ENCODE measurements at regions not wholly inside any gene's neighbourhood (a gene's known extent, or its start where the extent isn't known, plus 50 kb on each side); places are given as distances from the start of the nearest gene placed in this dataset.
"Not testable (repeated sequence)": the region's sequence is repeated elsewhere in the genome, so short reads cannot be mapped to it uniquely, and the experiment has no call there.

DNA sequence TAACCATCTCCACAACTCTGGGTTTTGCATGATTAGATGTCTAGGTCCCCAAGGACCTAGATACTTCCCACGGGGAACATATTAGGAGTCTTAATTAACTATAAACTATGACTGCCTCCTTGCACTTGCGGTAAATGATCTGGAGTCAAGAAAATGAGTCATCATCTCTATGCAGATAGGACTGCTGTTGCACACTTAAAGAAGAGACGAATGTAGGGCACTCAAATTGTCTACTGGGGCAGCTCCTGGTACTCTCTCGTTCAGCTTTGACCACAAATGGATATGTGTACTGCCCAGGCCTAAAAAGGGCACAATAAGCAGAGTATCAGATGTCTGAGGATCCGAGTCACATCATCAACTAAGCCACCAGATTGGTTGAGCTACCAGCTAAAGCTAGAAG is 1783.4 kb upstream of the AGA start:
- DNase-seq = no peak

DNA sequence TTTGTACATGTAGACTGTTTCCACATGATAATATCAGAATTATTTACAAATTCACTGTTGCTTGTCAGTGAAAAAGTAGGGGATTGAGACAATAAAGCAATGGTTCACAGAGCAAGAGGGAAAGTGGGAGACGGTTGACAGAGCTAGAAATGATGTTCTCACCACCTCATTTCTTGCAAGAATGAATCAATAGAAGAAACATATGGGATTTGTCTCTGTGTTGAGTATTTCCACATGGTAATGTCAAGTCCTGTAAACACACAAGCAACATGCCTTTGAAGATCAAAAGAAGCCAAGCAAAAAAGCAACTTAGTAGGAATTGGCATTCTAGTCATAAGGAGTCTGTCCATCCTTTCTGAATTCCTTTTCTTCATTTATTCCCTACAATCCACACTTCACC is 1806.6 kb upstream of the AGA start:
- DNase-seq = no peak

DNA sequence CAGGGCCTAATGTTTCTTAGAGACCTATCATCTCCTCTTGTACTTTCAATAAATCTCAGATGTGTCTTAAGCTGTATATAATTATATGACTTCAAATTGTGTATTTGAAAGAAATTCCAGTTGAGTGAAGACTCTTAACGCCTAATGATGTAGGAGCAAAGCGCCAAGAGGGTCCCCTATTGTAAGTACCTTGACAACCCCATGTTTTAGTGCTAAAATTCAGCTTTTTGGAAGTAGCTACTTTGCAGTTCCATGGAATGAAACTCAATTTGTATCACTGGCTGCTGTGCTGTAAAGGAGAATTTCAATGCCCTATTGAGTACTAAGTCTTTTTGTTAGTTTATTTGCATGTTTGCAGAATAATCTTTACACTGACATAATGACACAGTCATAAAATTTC is 1826.6 kb upstream of the AGA start:
- DNase-seq = no peak

- no peak for DNase-seq
Observed at GRCh38 chr4:179272282-179272681, 1830.0 kb upstream of the AGA start.

GRCh38 chr4:179278647-179279046 is 1836.4 kb upstream of the AGA start:
- no peak for DNase-seq

- DNase-seq = no peak
Observed at GRCh38 chr4:179285696-179286095, 1843.5 kb upstream of the AGA start.

DNA sequence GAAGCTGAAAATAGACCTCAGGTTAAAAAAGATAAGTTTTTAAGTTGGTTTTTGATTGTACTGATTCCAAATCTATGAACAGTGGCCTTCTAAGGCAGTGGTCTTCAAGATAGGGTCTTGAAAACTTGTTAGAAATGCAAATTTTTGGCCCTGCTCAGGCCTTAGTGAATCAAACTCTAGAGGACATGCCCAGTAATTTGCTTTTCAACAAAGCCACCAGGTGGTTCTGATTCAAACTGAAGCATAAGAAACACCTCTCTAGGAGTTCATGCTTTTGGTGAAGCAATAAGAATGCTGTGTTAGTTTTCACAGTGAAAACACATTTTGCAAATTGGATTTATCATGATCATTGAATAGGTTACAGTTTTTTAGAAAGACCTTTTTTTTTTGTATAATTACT is 1849.4 kb upstream of the AGA start:
- no peak for DNase-seq

DNA sequence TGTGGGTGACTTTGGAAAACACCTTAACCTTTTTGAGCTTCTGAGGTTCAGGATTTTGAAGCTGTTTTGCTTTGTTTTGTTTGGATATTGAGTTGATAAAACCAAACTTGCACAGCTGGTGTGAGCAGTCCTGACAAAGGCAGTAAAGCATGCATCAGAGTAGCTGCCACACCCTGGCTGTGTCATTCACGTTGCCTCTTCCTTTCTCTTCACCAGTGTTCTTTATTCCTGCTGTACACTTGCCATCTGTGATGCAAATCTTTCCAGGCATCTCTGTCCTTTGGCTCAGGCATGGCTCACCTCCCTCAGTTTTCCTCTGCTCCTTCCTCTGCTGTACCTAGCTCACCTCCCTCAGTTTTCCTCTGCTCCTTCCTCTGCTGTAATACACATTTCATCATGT is 1850.2 kb upstream of the AGA start:
- no peak for DNase-seq

- DNase-seq = no peak
Observed at GRCh38 chr4:179307297-179308136, 1865.3 kb upstream of the AGA start.

DNA sequence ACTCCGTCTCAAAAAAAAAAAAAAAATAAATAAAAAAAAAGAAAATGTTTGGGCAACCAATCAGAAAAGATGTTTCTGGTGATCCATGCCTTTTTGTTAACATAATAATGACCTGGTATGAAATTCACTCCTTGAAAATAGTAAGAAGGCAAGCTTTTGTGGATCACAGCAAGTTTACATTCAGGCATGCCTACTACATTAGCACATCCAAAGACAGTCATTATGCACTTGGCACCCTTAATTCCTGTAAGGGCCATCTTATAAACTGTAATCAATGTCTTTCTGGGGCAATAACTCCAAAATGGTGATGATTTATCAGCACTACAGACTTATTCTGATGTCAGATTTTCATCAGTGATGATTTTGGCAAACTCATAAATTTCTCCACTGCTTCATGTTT is 1871.6 kb upstream of the AGA start:
- no peak for DNase-seq

- DNase-seq = no peak
Observed at GRCh38 chr4:179325181-179325580, 1882.9 kb upstream of the AGA start.

DNA sequence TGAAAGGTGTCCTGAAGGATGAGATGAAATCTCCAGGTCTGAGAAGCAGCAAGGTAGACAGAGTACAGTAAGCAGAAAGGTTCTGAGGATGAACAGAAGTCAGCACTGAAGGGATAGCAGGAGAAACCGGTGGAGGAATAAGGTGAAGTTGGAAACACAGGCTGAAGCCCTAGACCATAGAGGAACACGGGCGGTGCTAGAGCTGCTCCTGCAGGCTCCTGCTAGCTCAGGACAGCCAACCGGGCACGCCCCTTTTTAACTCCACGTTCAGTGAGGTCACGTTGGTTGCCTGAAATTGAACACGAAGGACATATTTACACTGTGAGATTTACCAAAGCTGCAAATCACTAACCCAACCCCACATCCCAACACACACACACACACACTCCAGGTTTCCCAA is 1886.4 kb upstream of the AGA start:
- DNase-seq = no peak

DNA sequence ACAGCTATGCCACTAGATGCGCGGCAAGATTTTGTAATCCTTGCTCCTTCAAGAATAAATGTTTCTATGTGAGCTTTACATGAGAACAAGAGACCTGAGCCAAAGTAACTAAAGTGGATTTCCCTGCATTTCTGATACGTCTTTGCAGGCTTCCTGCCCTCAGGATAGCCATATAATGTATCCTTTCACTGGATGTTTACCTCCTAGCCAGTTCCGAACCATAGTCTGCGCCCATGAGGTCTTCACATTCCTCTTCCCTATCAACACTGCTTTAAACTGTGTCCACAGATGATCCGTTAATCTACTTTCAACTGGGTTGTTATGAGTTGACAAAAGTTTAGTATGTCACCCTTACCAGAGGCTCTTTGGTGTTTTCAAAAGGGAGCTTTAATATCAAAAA is 1889.1 kb upstream of the AGA start:
- no peak for DNase-seq

DNA sequence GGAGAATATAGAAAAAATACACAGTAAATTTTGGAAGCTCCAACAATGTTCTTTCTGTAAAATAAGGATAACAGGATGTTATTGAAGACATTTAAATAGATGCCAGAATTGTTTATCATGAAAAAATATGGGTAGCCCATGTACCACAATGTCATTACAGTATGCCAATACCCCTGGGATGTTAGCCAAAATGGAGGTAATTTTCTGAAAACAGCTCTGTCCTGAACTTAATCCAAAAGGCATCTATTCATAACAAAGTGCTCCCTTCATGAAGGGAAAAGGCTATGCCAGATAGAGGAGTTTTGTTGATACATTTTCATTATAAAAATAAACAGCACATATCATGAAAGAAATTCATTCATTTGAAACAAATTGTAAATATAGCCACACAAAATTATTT is 1902.6 kb upstream of the AGA start:
- DNase-seq = no peak

DNA sequence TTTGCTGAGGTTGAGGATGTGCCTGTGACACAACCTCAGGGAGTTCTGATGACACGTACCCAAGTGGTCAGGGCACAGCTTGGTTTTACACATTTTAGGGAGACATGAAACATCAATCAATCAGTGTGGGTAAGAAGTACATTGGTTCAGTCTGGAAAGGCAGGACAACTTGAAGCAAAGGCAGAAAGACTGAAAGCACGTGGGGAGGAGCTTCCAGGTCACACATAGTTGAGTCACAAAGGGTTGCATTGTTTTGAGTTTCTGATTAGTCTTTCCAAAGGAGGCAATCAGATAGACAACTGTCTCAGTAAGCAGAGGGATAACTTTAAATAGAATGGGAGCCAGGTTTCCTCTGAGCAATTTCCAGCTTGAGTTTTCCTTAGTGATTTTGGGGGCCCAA is 1910.0 kb upstream of the AGA start:
- DNase-seq = no peak

- no peak for DNase-seq
Observed at GRCh38 chr4:179353786-179354185, 1911.5 kb upstream of the AGA start.

GRCh38 chr4:179361978-179362486 is 1919.8 kb upstream of the AGA start:
- no peak for DNase-seq

DNA sequence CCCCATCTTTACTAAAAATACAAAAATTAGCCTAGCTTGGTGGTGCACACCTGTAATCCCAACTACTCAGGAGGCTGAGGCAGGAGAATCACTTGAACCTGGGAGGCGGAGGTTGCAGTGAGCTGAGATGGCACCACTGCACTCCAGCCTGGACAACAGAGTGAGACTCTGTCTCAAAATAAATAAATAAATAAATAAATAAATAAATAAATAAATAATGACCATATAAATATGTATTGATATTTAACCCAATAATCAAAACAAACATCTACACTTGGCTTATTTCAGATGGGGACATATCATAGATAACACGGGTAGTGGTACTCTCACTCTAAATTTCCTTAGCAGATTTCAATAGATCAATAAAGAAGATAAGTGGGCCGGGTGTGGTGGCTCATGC is 1923.7 kb upstream of the AGA start:
- DNase-seq = not testable (repeated sequence)

DNA sequence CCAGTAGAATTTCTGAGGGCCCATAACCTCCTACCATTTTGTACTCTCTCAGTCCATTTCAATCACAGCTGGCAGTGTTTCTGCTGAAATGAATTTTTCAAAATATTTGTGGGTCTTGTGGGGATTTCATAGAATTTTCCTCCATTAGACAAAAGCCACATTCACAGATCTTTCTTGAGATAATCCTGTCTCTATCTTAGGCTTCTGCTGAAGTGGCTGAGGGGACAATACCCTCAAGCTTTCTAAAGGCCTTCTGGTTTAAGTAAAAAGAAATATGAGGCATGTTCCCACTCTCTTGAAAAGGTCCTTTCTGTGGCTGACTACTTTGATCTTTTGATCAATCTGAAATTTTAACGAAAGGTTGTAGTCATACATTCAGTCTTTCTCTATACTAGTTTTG is 1930.0 kb upstream of the AGA start:
- DNase-seq = no peak

DNA sequence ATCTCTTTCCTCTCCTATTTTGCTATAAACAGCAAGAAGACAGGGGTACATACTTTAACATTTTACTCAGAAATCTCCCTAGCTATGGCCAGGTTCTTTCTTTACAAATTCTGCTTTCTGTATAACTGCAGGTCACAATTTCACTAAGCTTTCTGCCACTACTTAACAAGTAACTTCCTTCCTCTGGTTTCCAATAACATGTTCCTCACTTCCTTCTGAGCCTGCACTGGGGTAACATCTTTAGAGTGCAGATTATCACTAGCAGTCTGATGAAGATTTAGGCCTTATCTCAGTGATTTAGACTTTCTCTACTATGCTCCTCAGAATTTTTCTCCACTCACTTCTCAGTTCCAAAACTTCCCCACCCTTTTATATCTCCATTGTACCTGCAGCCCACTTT is 1930.5 kb upstream of the AGA start:
- DNase-seq = no peak

GRCh38 chr4:179378847-179379246 is 1936.6 kb upstream of the AGA start:
- not testable (repeated sequence) for DNase-seq

DNA sequence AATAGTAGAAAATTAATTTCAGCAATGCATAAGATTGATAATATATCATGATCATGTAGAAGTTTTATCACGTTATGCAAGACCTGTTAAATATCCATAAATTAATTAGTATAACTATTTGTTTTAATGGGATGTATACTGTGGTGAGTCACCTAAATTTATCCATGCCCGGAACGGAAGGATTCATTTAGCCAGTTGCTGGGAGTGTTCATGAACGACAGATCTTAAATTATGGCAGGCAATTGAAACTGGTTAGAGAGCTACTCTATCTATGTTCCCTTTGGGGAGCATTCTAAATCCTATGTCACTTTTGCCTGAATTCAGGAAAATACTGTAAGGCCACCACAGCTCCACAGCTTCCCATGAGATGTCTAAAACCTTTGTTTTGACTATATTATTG is 1950.5 kb upstream of the AGA start:
- DNase-seq = no peak

DNA sequence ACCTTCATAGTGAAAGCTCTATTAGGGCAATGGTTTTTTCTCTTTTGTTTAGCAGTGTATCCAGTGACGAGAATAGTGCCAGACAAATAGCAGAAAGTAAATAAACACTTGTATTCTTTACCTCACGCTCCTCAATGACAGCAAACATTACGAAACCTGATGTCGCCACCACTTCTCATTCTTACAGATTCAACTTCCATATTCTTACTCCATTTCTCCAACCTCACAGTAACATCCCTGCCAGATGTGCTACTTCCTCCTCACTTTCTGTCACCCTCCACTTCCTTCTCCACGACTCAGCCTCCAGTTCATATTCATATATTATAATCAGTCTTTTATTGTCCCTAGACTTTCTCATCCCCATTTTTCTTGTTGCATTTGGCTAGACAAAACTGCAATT is 1956.2 kb upstream of the AGA start:
- DNase-seq = no peak

Measured in hypothalamus (tissue), 51 donors.